HG03521 (cell line): ENCODE measurements at regions not wholly inside any gene's neighbourhood (a gene's known extent, or its start where the extent isn't known, plus 50 kb on each side); places are given as distances from the start of the nearest gene placed in this dataset.
"Not testable (repeated sequence)": the region's sequence is repeated elsewhere in the genome, so short reads cannot be mapped to it uniquely, and the experiment has no call there.

Experiments
- ATAC-seq: cut with Tn5 transposase; IDR thresholded peaks from one replicate; pipeline ENCODE4 v1.9.1; 2021; ENCODE audit warnings: mild to moderate bottlenecking, moderate library complexity; ENCODE audit not compliant: unreplicated experiment

GRCh38 chrY:8809076-8809475, 528.2 kb upstream of the TSPY4 start:
- ATAC-seq = no peak

GRCh38 chrY:8814143-8814542, 523.1 kb upstream of the TSPY4 start:
- no peak for ATAC-seq

GRCh38 chrY:8815616-8816015, 521.6 kb upstream of the TSPY4 start:
- no peak for ATAC-seq

GRCh38 chrY:8820032-8820431, 517.2 kb upstream of the TSPY4 start:
- ATAC-seq = no peak

GRCh38 chrY:8821106-8821505, 516.2 kb upstream of the TSPY4 start:
- no peak for ATAC-seq

- no peak for ATAC-seq
Observed at GRCh38 chrY:8852278-8852677, 485.0 kb upstream of the TSPY4 start.

GRCh38 chrY:8888371-8888770, 448.9 kb upstream of the TSPY4 start:
- no peak for ATAC-seq

GRCh38 chrY:8897876-8898275, 439.4 kb upstream of the TSPY4 start:
- ATAC-seq = no peak

GRCh38 chrY:8905141-8905540, 432.1 kb upstream of the TSPY4 start:
- ATAC-seq = no peak

- not testable (repeated sequence) for ATAC-seq
Observed at GRCh38 chrY:8922576-8922975, 414.7 kb upstream of the TSPY4 start.
